ENCODE measurements at regions not wholly inside any gene's neighbourhood (a gene's known extent, or its start where the extent isn't known, plus 50 kb on each side); places are given as distances from the start of the nearest gene placed in this dataset.

GRCh38 chr11:21896216-21896615, 296.7 kb upstream of the ANO5 start:
- TF ChIP-seq EZH2 (IDR thresholded peaks at IDR 0.05; ENCODE audit: low read length, missing control alignments) (no peak), CTCF (conservative IDR thresholded peaks at IDR 0.05 in 1 of 2, IDR thresholded peaks at IDR 0.05 in 1 of 2; ENCODE audit: low read depth in 1 of 2, low read length in 2 of 2) (no peak)
- Histone ChIP-seq H4K20me1 (ENCODE audit: control insufficient read depth, extremely low read depth, insufficient read depth, low read length) (no peaks in the 10 kb centered on the region), H3K27me3 (ENCODE audit: control insufficient read depth, insufficient read depth, low read length) (no peaks in the 10 kb centered on the region), H3K79me2 (ENCODE audit: control insufficient read depth, insufficient read depth, low read length) (no peaks in the 10 kb centered on the region), H3K9me3 (ENCODE audit: control insufficient read depth, insufficient read depth, low read depth, low read length) (no peaks in the 10 kb centered on the region), H3K4me1 (ENCODE audit: control insufficient read depth, extremely low read depth, insufficient read depth, low read length) (no peaks in the 10 kb centered on the region), H2AFZ (ENCODE audit: low read length) (no peak overlapping the region), H3K4me3 (replicated peaks in 1 of 4; ENCODE audit: control extremely low read depth in 1 of 4, insufficient read depth in 1 of 4, low read depth in 3 of 4, low read length in 4 of 4) (no peak overlapping the region), H3K4me2 (ENCODE audit: extremely low read depth, insufficient read depth, low read length) (no peak overlapping the region), H3K27ac (ENCODE audit: insufficient read depth, low read length) (no peak overlapping the region), H3K9ac (ENCODE audit: insufficient read depth, low read length) (no peak overlapping the region), H3K36me3 (ENCODE audit: control insufficient read depth, insufficient read depth, low read length) (no peaks in the 10 kb centered on the region)
- no peak for DNase-seq (ENCODE audit: low read depth in 2 of 2)

DNA sequence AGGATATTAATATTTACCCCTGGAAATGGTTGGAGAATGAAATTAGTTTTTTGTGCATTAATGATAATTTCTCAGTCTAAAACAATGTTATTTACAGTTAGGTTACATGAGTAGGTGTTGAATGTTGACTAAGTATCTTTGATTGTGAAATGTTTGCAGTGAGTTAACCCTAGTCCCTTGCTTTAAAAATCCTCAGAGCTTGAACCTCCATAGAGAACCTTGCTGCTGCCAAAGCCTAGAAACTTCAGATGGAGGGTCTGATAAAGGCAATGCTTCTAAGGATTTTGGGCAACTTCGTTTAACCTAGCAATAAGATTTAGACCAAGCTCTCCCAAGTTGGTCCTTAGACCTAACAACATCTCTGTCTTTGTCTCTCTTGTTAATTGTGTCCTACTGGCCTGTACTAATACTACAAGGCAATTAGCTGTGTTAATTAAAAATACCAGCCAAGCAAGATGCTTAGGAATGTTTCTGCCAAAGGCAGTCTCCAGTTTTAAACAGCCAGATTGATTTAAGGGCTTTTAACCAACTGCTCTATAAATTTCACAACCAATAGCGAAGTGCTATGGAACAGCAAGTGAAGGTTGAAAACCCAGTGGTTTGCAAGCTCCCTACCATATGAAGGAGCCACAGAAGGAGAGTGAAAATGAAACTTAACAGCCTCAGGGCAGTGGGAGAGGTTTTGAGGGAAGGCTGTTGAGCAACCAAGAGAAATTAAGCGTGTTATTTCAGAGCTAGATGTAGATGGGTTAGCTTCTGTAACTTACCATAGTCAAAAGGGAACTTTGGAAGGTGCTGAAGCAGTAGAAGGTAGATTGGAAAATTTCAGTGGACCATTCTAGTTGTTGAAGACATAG, 295.9 kb upstream of the ANO5 start:
- Histone ChIP-seq H3K27me3 (ENCODE audit: control insufficient read depth, insufficient read depth, low read length) (no peaks in the 10 kb centered on the region), H3K36me3 (ENCODE audit: control insufficient read depth, insufficient read depth, low read length) (no peaks in the 10 kb centered on the region), H3K4me3 (replicated peaks in 1 of 4; ENCODE audit: control extremely low read depth in 1 of 4, insufficient read depth in 1 of 4, low read depth in 3 of 4, low read length in 4 of 4) (no peak overlapping the region), H3K4me2 (ENCODE audit: extremely low read depth, insufficient read depth, low read length) (no peak overlapping the region), H3K79me2 (ENCODE audit: control insufficient read depth, insufficient read depth, low read length) (no peaks in the 10 kb centered on the region), H4K20me1 (ENCODE audit: control insufficient read depth, extremely low read depth, insufficient read depth, low read length) (no peaks in the 10 kb centered on the region), H3K4me1 (ENCODE audit: control insufficient read depth, extremely low read depth, insufficient read depth, low read length) (no peaks in the 10 kb centered on the region), H3K9me3 (ENCODE audit: control insufficient read depth, insufficient read depth, low read depth, low read length) (no peaks in the 10 kb centered on the region), H3K9ac (ENCODE audit: insufficient read depth, low read length) (no peak overlapping the region), H3K27ac (ENCODE audit: insufficient read depth, low read length) (no peak overlapping the region), H2AFZ (ENCODE audit: low read length) (no peak overlapping the region)
- no peak for DNase-seq (ENCODE audit: low read depth in 2 of 2)
- TF ChIP-seq CTCF (conservative IDR thresholded peaks at IDR 0.05 in 1 of 2, IDR thresholded peaks at IDR 0.05 in 1 of 2; ENCODE audit: low read depth in 1 of 2, low read length in 2 of 2) (no peak), EZH2 (IDR thresholded peaks at IDR 0.05; ENCODE audit: low read length, missing control alignments) (no peak)

- Histone ChIP-seq H3K4me2 (ENCODE audit: extremely low read depth, insufficient read depth, low read length) (no peak overlapping the region), H3K4me1 (ENCODE audit: control insufficient read depth, extremely low read depth, insufficient read depth, low read length) (no peaks in the 10 kb centered on the region), H3K9me3 (ENCODE audit: control insufficient read depth, insufficient read depth, low read depth, low read length) (no peaks in the 10 kb centered on the region), H4K20me1 (ENCODE audit: control insufficient read depth, extremely low read depth, insufficient read depth, low read length) (no peaks in the 10 kb centered on the region), H3K4me3 (replicated peaks in 1 of 4; ENCODE audit: control extremely low read depth in 1 of 4, insufficient read depth in 1 of 4, low read depth in 3 of 4, low read length in 4 of 4) (no peak overlapping the region), H3K27me3 (ENCODE audit: control insufficient read depth, insufficient read depth, low read length) (no peaks in the 10 kb centered on the region), H3K27ac (ENCODE audit: insufficient read depth, low read length) (no peak overlapping the region), H3K9ac (ENCODE audit: insufficient read depth, low read length) (no peak overlapping the region), H3K79me2 (ENCODE audit: control insufficient read depth, insufficient read depth, low read length) (no peaks in the 10 kb centered on the region), H3K36me3 (ENCODE audit: control insufficient read depth, insufficient read depth, low read length) (no peaks in the 10 kb centered on the region), H2AFZ (ENCODE audit: low read length) (no peak overlapping the region)
- DNase-seq (ENCODE audit: low read depth in 2 of 2) = no peak
- TF ChIP-seq CTCF (conservative IDR thresholded peaks at IDR 0.05 in 1 of 2, IDR thresholded peaks at IDR 0.05 in 1 of 2; ENCODE audit: low read depth in 1 of 2, low read length in 2 of 2) = no peak
Measured at GRCh38 chr11:21897752-21898151, 295.1 kb upstream of the ANO5 start.
